ENCODE measurements at regions not wholly inside any gene's neighbourhood (a gene's known extent, or its start where the extent isn't known, plus 50 kb on each side); places are given as distances from the start of the nearest gene placed in this dataset.

DNA sequence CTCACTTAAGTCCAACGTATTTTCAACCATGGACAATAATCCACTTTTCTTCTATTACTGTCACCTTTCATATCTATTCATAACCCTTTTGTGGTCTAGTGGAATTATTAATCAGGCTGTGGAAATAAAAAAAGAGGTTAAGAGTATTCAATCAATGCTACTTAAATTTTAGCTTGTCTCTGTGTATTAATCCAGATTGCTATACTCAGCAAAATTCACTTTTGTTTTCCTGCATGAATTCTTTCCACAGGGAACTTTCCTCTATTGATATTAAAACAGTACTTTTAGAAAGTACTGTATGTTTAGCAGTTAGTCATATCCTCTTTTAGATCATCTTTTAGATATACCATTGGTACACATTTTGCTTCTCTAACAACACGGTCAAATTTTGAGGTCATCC lies 1033.0 kb upstream of the ADGRL2 start:
- TF ChIP-seq, protein P1, sequence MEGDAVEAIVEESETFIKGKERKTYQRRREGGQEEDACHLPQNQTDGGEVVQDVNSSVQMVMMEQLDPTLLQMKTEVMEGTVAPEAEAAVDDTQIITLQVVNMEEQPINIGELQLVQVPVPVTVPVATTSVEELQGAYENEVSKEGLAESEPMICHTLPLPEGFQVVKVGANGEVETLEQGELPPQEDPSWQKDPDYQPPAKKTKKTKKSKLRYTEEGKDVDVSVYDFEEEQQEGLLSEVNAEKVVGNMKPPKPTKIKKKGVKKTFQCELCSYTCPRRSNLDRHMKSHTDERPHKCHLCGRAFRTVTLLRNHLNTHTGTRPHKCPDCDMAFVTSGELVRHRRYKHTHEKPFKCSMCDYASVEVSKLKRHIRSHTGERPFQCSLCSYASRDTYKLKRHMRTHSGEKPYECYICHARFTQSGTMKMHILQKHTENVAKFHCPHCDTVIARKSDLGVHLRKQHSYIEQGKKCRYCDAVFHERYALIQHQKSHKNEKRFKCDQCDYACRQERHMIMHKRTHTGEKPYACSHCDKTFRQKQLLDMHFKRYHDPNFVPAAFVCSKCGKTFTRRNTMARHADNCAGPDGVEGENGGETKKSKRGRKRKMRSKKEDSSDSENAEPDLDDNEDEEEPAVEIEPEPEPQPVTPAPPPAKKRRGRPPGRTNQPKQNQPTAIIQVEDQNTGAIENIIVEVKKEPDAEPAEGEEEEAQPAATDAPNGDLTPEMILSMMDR (conservative IDR thresholded peaks at IDR 0.05; ENCODE audit: low read length) = no peak
- no peak for TF ChIP-seq EZH2phosphoT487 (IDR thresholded peaks at IDR 0.05; ENCODE audit: borderline replicate concordance, low read depth, low read length)
